Right lobe of liver (tissue), 6 donors: ENCODE measurements at regions not wholly inside any gene's neighbourhood (a gene's known extent, or its start where the extent isn't known, plus 50 kb on each side); places are given as distances from the start of the nearest gene placed in this dataset.

Experiments
- ATAC-seq, 4 donors: fragments of 200-7000 bp; cut with Tn5 transposase; one replicate each; pipeline ENCODE4 v1.9.1; 2020; ENCODE audit warnings: mild to moderate bottlenecking in 4 of 4, moderate library complexity in 4 of 4
- DNase-seq, 3 donors: peaks; one replicate each; pipeline ENCODE4 v3.0.0-alpha.2; 2020
- H3K27ac ChIP-seq, 3 donors: fragments of 200-600 bp; one replicate each; pipeline ENCODE4 v1.8.0; 2022
- H3K27me3 ChIP-seq, 2 donors: fragments of 200-600 bp; one replicate each; pipeline ENCODE4 v1.8.0; 2022
- H3K36me3 ChIP-seq, 4 donors: fragments of 200-600 bp; sonication (generic) in 1 of 4; one replicate each; pipeline versions ENCODE4 v1.5.1 to v1.8.0; 2017 to 2022; ENCODE audit warnings: control low read depth in 1 of 4
- H3K4me1 ChIP-seq, 4 donors: fragments of 200-600 bp; sonication (generic) in 1 of 4; one replicate each; pipeline versions ENCODE4 v1.5.1 to v1.8.0; 2017 to 2022; ENCODE audit warnings: control low read depth in 1 of 4
- H3K4me3 ChIP-seq, 3 donors: fragments of 200-600 bp; one replicate each; pipeline ENCODE4 v1.8.0; 2022
- H3K9me3 ChIP-seq, 4 donors: fragments of 200-600 bp; sonication (generic) in 1 of 4; one replicate each; pipeline versions ENCODE4 v1.5.1 to v1.8.0; 2017 to 2022; ENCODE audit warnings: control low read depth in 1 of 4
- CTCF ChIP-seq, 4 donors: fragments of 200-600 bp in 3 of 4; fragments of 450-650 bp in 1 of 4; IDR thresholded peaks; one replicate each; pipeline versions ENCODE4 v1.5.1 to v1.8.0; 2016 to 2022; ENCODE audit warnings: antibody characterized with exemption in 4 of 4, mild to moderate bottlenecking in 2 of 4
- POLR2A ChIP-seq: fragments of 450-650 bp; IDR thresholded peaks from one replicate; pipeline ENCODE4 v1.6.1; 2017; ENCODE audit warnings: antibody characterized with exemption, mild to moderate bottlenecking
- WGBS: methylation state at CpG from one replicate; pipeline ENCODE4 v1.1.6; 2018; ENCODE audit warnings: low coverage, low lambda C conversion rate; ENCODE audit not compliant: insufficient coverage; ENCODE audit errors: missing lambda C conversion rate; 5-methylcytosine and 5-hydroxymethylcytosine counted together
- intact Hi-C, 2 donors: fragments of 100-400 bp; cut with DNase I; formaldehyde crosslinking; loops; one replicate each; pipeline versions ENCODE4 v1.11.2 to v1.14.1; 2022
- donor health status: DM: no; HTN: yes; CAD: no.
- donor health status: DM: no; HTN: no; CAD: no.
- donor health status: DM: no; HTN: no; CAD: no.
- donor health status: DM: no; HTN: yes; CAD: no.
- donor health status: DM: no; HTN: yes; CAD: no.

GRCh38 chr6:44650947-44651346, 263.4 kb downstream of the CDC5L start:
- no peak for ATAC-seq
- TF ChIP-seq CTCF (IDR thresholded peaks at IDR 0.05) (no peak), POLR2A (no peak)

GRCh38 chr6:44651604-44652003, 264.1 kb downstream of the CDC5L start:
- Histone ChIP-seq H3K36me3 (no peaks in the 10 kb centered on the region), H3K9me3 (no peaks in the 10 kb centered on the region), H3K27ac (no peak overlapping the region), H3K4me3 (no peak overlapping the region), H3K27me3 (no peaks in the 10 kb centered on the region), H3K4me1 (no peaks in the 10 kb centered on the region)
- no peak for TF ChIP-seq POLR2A
- TF ChIP-seq CTCF (IDR thresholded peaks at IDR 0.05) = no peak
- WGBS = 49% methylated on average over 8 of the region's 15 CpGs
- ATAC-seq (no peak), DNase-seq (no peak)
- intact Hi-C loops = loop anchor here (10.0 kb wide), 2 partner anchors 1063 to 1073 kb away; no protein-coding TSS in a partner anchor

More at GRCh38 chr6:44650947-44651346, 263.4 kb downstream of the CDC5L start:
- DNase-seq = no peak
- H3K4me1 ChIP-seq = no peaks in the 10 kb centered on the region
- intact Hi-C loops = loop anchor here (10.0 kb wide), 2 partner anchors 1064 to 1074 kb away; no protein-coding TSS in a partner anchor
- H3K27me3 ChIP-seq = no peaks in the 10 kb centered on the region
- H3K36me3 ChIP-seq = no peaks in the 10 kb centered on the region
- no peak overlapping the region for H3K27ac ChIP-seq
- WGBS = 84% methylated on average over 5 of the region's 5 CpGs
- H3K9me3 ChIP-seq = no peaks in the 10 kb centered on the region
- H3K4me3 ChIP-seq = no peak overlapping the region

GRCh38 chr6:44652547-44652946, 265.0 kb downstream of the CDC5L start:
- intact Hi-C loops = loop anchor here (10.0 kb wide), 2 partner anchors 1062 to 1072 kb away; no protein-coding TSS in a partner anchor
- no CpG with 5 or more reads among the region's 1 CpG for WGBS
- TF ChIP-seq CTCF (IDR thresholded peaks at IDR 0.05) (no peak), POLR2A (no peak)

GRCh38 chr6:44653091-44653490, 265.6 kb downstream of the CDC5L start:
- no peaks in the 10 kb centered on the region for H3K4me1 ChIP-seq
- H3K36me3 ChIP-seq = no peaks in the 10 kb centered on the region
- DNase-seq (no peak), ATAC-seq (no peak)
- H3K4me3 ChIP-seq = no peak overlapping the region
- H3K27me3 ChIP-seq = no peaks in the 10 kb centered on the region
- H3K9me3 ChIP-seq = no peaks in the 10 kb centered on the region
- TF ChIP-seq CTCF (IDR thresholded peaks at IDR 0.05) (no peak), POLR2A (no peak)
- H3K27ac ChIP-seq = no peak overlapping the region
- WGBS = 100% methylated on average over 2 of the region's 3 CpGs
- intact Hi-C loops = loop anchor here (10.0 kb wide), 2 partner anchors 1062 to 1072 kb away; no protein-coding TSS in a partner anchor

More at GRCh38 chr6:44652547-44652946, 265.0 kb downstream of the CDC5L start:
- Histone ChIP-seq H3K4me3 (no peak overlapping the region), H3K27me3 (no peaks in the 10 kb centered on the region), H3K27ac (no peak overlapping the region), H3K9me3 (no peaks in the 10 kb centered on the region), H3K4me1 (no peaks in the 10 kb centered on the region), H3K36me3 (no peaks in the 10 kb centered on the region)
- no peak for DNase-seq
- no peak for ATAC-seq
